IMR-90 (cell line): ENCODE measurements at regions not wholly inside any gene's neighbourhood (a gene's known extent, or its start where the extent isn't known, plus 50 kb on each side); places are given as distances from the start of the nearest gene placed in this dataset.

Experiments used
- ATAC-seq: fragments of 200-7000 bp; cut with Tn5 transposase; 2 replicates; pipeline ENCODE4 v1.9.1; 2020; ENCODE audit warnings: low read depth, mild to moderate bottlenecking, moderate library complexity
- BruUV-seq: library from RNA; stranded (reverse); fragments of 400-500 nt; replicated peaks from 2 replicates; lab custom pipeline; 2021; lab: Mats Ljungman, UMichigan
- CTCF ChIA-PET: fragments of 300-600 bp; formaldehyde crosslinking; extraction: SDS; loops from one replicate; lab custom pipeline; 2021; ENCODE audit warnings: antibody characterized with exemption; lab: Yijun Ruan, JAX
- POLR2A ChIA-PET: fragments of 300-600 bp; sonication (Branson Sonifier 250); formaldehyde crosslinking; loops from one replicate; lab custom pipeline; 2022; ENCODE audit warnings: antibody characterized with exemption; ENCODE audit not compliant: unreplicated experiment; lab: Charles Lee
- DNase-seq: peaks from one replicate; pipeline ENCODE4 v3.0.0; 2013
- H2AFZ ChIP-seq: replicated peaks from 2 replicates; pipeline ENCODE3; 2013; ENCODE audit warnings: low read length, mild to moderate bottlenecking; ENCODE audit not compliant: poor library complexity
- H2AK5ac ChIP-seq: 2 replicates; pipeline ENCODE4 v1.6.1; 2013; ENCODE audit warnings: low read depth, low read length, inconsistent platforms
- H2AK9ac ChIP-seq: replicated peaks from 2 replicates; pipeline ENCODE3; 2013; ENCODE audit warnings: mild to moderate bottlenecking, low read depth, low read length, moderate library complexity; ENCODE audit not compliant: poor library complexity
- H2BK120ac ChIP-seq: 2 replicates; pipeline ENCODE4 v1.6.1; 2013; ENCODE audit warnings: low read depth, low read length, inconsistent platforms
- H2BK15ac ChIP-seq: 3 replicates; pipeline ENCODE4 v1.6.1; 2013; ENCODE audit warnings: low read depth, low read length, inconsistent platforms
- H2BK20ac ChIP-seq: 2 replicates; pipeline ENCODE4 v1.6.1; 2013; ENCODE audit warnings: low read depth, mild to moderate bottlenecking, inconsistent platforms, low read length, moderate library complexity
- H2BK5ac ChIP-seq: 2 replicates; pipeline ENCODE4 v1.6.1; 2013; ENCODE audit warnings: mild to moderate bottlenecking, low read depth, low read length, inconsistent platforms; ENCODE audit not compliant: poor library complexity, severe bottlenecking
- H3K14ac ChIP-seq: replicated peaks from 2 replicates; pipeline ENCODE4 v1.6.1; 2013; ENCODE audit warnings: low read depth, low read length, inconsistent platforms
- H3K18ac ChIP-seq: 2 replicates; pipeline ENCODE4 v1.6.1; 2013; ENCODE audit warnings: low read depth, low read length, control low read depth
- H3K23ac ChIP-seq: 2 replicates; pipeline ENCODE4 v1.6.1; 2013; ENCODE audit warnings: low read depth, low read length, inconsistent platforms
- H3K27ac ChIP-seq: 2 replicates; pipeline ENCODE4 v1.5.1; 2013; ENCODE audit warnings: mild to moderate bottlenecking, control low read depth, low read length; ENCODE audit not compliant: insufficient read depth
- H3K27me3 ChIP-seq: 2 replicates; pipeline ENCODE4 v1.6.1; 2013; ENCODE audit warnings: low read length; ENCODE audit not compliant: control insufficient read depth, insufficient read depth
- H3K36me3 ChIP-seq: 2 replicates; pipeline ENCODE4 v1.6.1; 2013; ENCODE audit warnings: low read length, mixed read lengths; ENCODE audit not compliant: control insufficient read depth, insufficient read depth
- H3K4ac ChIP-seq: 2 replicates; pipeline ENCODE4 v1.6.1; 2013; ENCODE audit warnings: low read depth, low read length, inconsistent platforms
- H3K4me1 ChIP-seq: 2 replicates; pipeline ENCODE4 v1.6.1; 2013; ENCODE audit warnings: low read length, mixed read lengths; ENCODE audit not compliant: control insufficient read depth, insufficient read depth
- H3K4me2 ChIP-seq: 2 replicates; pipeline ENCODE4 v1.6.1; 2013; ENCODE audit warnings: low read depth, mild to moderate bottlenecking, control low read depth, low read length, moderate library complexity
- H3K4me3 ChIP-seq: 2 replicates; pipeline ENCODE4 v1.5.1; 2013; ENCODE audit warnings: low read depth, mild to moderate bottlenecking, control low read depth, low read length, moderate library complexity; ENCODE audit not compliant: insufficient read depth
- H3K56ac ChIP-seq: 2 replicates; pipeline ENCODE4 v1.6.1; 2013; ENCODE audit warnings: low read length, inconsistent platforms; ENCODE audit not compliant: insufficient read depth; ENCODE audit errors: extremely low read depth
- H3K79me1 ChIP-seq, 2 experiments: 2 replicates each; pipeline ENCODE4 v1.6.1; 2013; ENCODE audit warnings: low read length in 2 of 2, inconsistent platforms in 1 of 2, low read depth in 1 of 2
- H3K9ac ChIP-seq: 2 replicates; pipeline ENCODE4 v1.6.1; 2013; ENCODE audit warnings: low read depth, low read length, control low read depth
- H3K9me1 ChIP-seq: 2 replicates; pipeline ENCODE4 v1.6.1; 2013; ENCODE audit warnings: low read length, inconsistent platforms; ENCODE audit not compliant: insufficient read depth
- H3K9me3 ChIP-seq: 2 replicates; pipeline ENCODE4 v1.6.1; 2013; ENCODE audit warnings: low read length; ENCODE audit not compliant: control insufficient read depth, insufficient read depth
- H4K20me1 ChIP-seq: 2 replicates; pipeline ENCODE4 v1.6.1; 2013; ENCODE audit warnings: low read length, inconsistent platforms; ENCODE audit not compliant: insufficient read depth
- H4K5ac ChIP-seq: 2 replicates; pipeline ENCODE4 v1.6.1; 2013; ENCODE audit warnings: mild to moderate bottlenecking, low read depth, low read length, control low read depth
- H4K8ac ChIP-seq, 2 experiments: 2 replicates each; pipeline ENCODE4 v1.6.1; 2013; ENCODE audit warnings: low read depth in 2 of 2, low read length in 2 of 2, control low read depth in 1 of 2, inconsistent platforms in 1 of 2
- H4K91ac ChIP-seq: 2 replicates; pipeline ENCODE4 v1.6.1; 2013; ENCODE audit warnings: low read depth, low read length, inconsistent platforms; ENCODE audit not compliant: insufficient read depth
- BHLHE40 ChIP-seq: fragments of 150-350 bp; IDR thresholded peaks from 2 replicates; pipeline ENCODE4 v1.6.1; 2016; ENCODE audit warnings: mild to moderate bottlenecking, low read depth, low read length
- CEBPB ChIP-seq: IDR thresholded peaks from 2 replicates; pipeline ENCODE4 v1.6.1; 2012; ENCODE audit warnings: low read depth, low read length, improper control_type of control experiment
- CHD1 ChIP-seq: IDR thresholded peaks from 2 replicates; pipeline ENCODE4 v1.6.1; 2012; ENCODE audit warnings: low read depth, low read length, improper control_type of control experiment
- FOS ChIP-seq: fragments of 150-350 bp; IDR thresholded peaks from 2 replicates; pipeline ENCODE4 v1.6.1; 2016; ENCODE audit warnings: low read depth, low read length
- MAFK ChIP-seq: IDR thresholded peaks from 2 replicates; pipeline ENCODE4 v1.6.1; 2012; ENCODE audit warnings: low read depth, low read length, improper control_type of control experiment
- MAZ ChIP-seq: IDR thresholded peaks from 2 replicates; pipeline ENCODE4 v1.6.1; 2012; ENCODE audit warnings: low read depth, mild to moderate bottlenecking, low read length, improper control_type of control experiment, moderate library complexity, borderline replicate concordance
- MXI1 ChIP-seq: IDR thresholded peaks from 2 replicates; pipeline ENCODE4 v1.6.1; 2012; ENCODE audit warnings: low read depth, mild to moderate bottlenecking, low read length, moderate library complexity, borderline replicate concordance
- NFE2L2 ChIP-seq: fragments of 150-350 bp; IDR thresholded peaks from 2 replicates; pipeline ENCODE4 v1.6.1; 2016; ENCODE audit warnings: low read depth, mild to moderate bottlenecking, low read length
- POLR2A ChIP-seq: IDR thresholded peaks from 2 replicates; pipeline ENCODE4 v1.6.1; 2012; ENCODE audit warnings: mild to moderate bottlenecking, low read depth, low read length
- RAD21 ChIP-seq: IDR thresholded peaks from 2 replicates; pipeline ENCODE4 v1.6.1; 2012; ENCODE audit warnings: low read length, improper control_type of control experiment
- RCOR1 ChIP-seq: IDR thresholded peaks from 2 replicates; pipeline ENCODE4 v1.6.1; 2012; ENCODE audit warnings: mild to moderate bottlenecking, low read length, improper control_type of control experiment; ENCODE audit not compliant: insufficient replicate concordance
- RFX5 ChIP-seq: IDR thresholded peaks from 2 replicates; pipeline ENCODE4 v1.8.0; 2012; ENCODE audit warnings: low read depth, mild to moderate bottlenecking, low read length, moderate library complexity
- SMC3 ChIP-seq: fragments of 150-350 bp; IDR thresholded peaks from 2 replicates; pipeline ENCODE4 v1.6.1; 2016; ENCODE audit warnings: low read depth, mild to moderate bottlenecking, antibody characterized with exemption, low read length, moderate library complexity
- WGBS, 2 experiments: methylation state at CpG; one replicate each; pipeline versions ENCODE4 v1.1.5 to v1.1.7; 2013; ENCODE audit warnings: missing lambda C conversion rate in 2 of 2; ENCODE audit not compliant: insufficient read length in 1 of 2; ENCODE audit errors: extremely low coverage in 2 of 2; 5-methylcytosine and 5-hydroxymethylcytosine counted together
- dilution Hi-C: fragments of 300-500 bp; cut with HindIII; formaldehyde crosslinking; loops from one replicate; pipeline ENCODE4 v1.14.3; 2018; ENCODE audit warnings: low sequenced_read_pairs; ENCODE audit not compliant: unreplicated experiment
- in situ Hi-C: fragments of 300-500 bp; cut with MboI; formaldehyde crosslinking; loops from 3 replicates; pipeline ENCODE4 v1.14.3; 2019; ENCODE audit warnings: low sequenced_read_pairs, inconsistent platforms, mixed read lengths
- intact Hi-C: fragments of 100-400 bp; cut with micrococcal nuclease; formaldehyde crosslinking; loops from 2 replicates; pipeline ENCODE4 v1.10.0; 2022
- TF ChIP-seq, protein P1 (sequence below): conservative IDR thresholded peaks from 2 replicates; pipeline ENCODE4 v1.5.1; 2012; ENCODE audit warnings: mild to moderate bottlenecking, low read depth, low read length, improper control_type of control experiment
- TF ChIP-seq, protein P2 (sequence below): fragments of 150-350 bp; IDR thresholded peaks from 2 replicates; pipeline ENCODE4 v1.6.1; 2017; ENCODE audit warnings: mild to moderate bottlenecking, antibody characterized with exemption, low read length, low read depth
- TF ChIP-seq, protein P3 (sequence below): fragments of 150-350 bp; IDR thresholded peaks from 2 replicates; pipeline ENCODE4 v1.6.1; 2016; ENCODE audit warnings: low read depth, mild to moderate bottlenecking, low read length, moderate library complexity, borderline replicate concordance

- Histone ChIP-seq H3K4me1 (no peaks in the 10 kb centered on the region), H4K8ac (no peak overlapping the region), H3K9ac (no peak overlapping the region), H3K9me1 (no peaks in the 10 kb centered on the region), H3K4me3 (no peak overlapping the region), H3K4ac (no peak overlapping the region), H3K56ac (no peak overlapping the region), H2AK5ac (no peak overlapping the region), H3K27ac (no peak overlapping the region), H3K23ac (no peak overlapping the region), H2BK15ac (no peak overlapping the region), H3K27me3 (no peaks in the 10 kb centered on the region), H2BK20ac (no peak overlapping the region), H3K4me2 (no peak overlapping the region), H3K36me3 (no peaks in the 10 kb centered on the region), H2BK120ac (no peak overlapping the region), H2AK9ac (no peak overlapping the region), H3K79me1 (no peaks in the 10 kb centered on the region), H3K9me3 (no peaks in the 10 kb centered on the region), H2BK5ac (no peak overlapping the region), H3K14ac (no peak overlapping the region), H2AFZ (no peak overlapping the region), H4K20me1 (no peaks in the 10 kb centered on the region), H4K5ac (no peak overlapping the region), H3K18ac (no peak overlapping the region), H4K91ac (no peak overlapping the region)
- dilution Hi-C loops (no loop called here), in situ Hi-C loops (no loop called here), intact Hi-C loops (no loop called here)
- CTCF ChIA-PET, result no interaction called here
- POLR2A ChIA-PET, result no interaction called here
- WGBS, 2 experiments, result no CpG with 5 or more reads among the region's 1 CpG
- TF ChIP-seq MAZ (no peak), RCOR1 (no peak), POLR2A (no peak), SMC3 (no peak), BHLHE40 (no peak), CEBPB (no peak), RAD21 (no peak), MXI1 (no peak), RFX5 (no peak), FOS (no peak), NFE2L2 (no peak), MAFK (no peak), CHD1 (no peak)
- TF ChIP-seq, protein P1, sequence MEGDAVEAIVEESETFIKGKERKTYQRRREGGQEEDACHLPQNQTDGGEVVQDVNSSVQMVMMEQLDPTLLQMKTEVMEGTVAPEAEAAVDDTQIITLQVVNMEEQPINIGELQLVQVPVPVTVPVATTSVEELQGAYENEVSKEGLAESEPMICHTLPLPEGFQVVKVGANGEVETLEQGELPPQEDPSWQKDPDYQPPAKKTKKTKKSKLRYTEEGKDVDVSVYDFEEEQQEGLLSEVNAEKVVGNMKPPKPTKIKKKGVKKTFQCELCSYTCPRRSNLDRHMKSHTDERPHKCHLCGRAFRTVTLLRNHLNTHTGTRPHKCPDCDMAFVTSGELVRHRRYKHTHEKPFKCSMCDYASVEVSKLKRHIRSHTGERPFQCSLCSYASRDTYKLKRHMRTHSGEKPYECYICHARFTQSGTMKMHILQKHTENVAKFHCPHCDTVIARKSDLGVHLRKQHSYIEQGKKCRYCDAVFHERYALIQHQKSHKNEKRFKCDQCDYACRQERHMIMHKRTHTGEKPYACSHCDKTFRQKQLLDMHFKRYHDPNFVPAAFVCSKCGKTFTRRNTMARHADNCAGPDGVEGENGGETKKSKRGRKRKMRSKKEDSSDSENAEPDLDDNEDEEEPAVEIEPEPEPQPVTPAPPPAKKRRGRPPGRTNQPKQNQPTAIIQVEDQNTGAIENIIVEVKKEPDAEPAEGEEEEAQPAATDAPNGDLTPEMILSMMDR, result no peak
- TF ChIP-seq, protein P2, sequence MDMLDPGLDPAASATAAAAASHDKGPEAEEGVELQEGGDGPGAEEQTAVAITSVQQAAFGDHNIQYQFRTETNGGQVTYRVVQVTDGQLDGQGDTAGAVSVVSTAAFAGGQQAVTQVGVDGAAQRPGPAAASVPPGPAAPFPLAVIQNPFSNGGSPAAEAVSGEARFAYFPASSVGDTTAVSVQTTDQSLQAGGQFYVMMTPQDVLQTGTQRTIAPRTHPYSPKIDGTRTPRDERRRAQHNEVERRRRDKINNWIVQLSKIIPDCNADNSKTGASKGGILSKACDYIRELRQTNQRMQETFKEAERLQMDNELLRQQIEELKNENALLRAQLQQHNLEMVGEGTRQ, result no peak
- TF ChIP-seq, protein P3, sequence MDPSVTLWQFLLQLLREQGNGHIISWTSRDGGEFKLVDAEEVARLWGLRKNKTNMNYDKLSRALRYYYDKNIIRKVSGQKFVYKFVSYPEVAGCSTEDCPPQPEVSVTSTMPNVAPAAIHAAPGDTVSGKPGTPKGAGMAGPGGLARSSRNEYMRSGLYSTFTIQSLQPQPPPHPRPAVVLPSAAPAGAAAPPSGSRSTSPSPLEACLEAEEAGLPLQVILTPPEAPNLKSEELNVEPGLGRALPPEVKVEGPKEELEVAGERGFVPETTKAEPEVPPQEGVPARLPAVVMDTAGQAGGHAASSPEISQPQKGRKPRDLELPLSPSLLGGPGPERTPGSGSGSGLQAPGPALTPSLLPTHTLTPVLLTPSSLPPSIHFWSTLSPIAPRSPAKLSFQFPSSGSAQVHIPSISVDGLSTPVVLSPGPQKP, result no peak
- ATAC-seq, result no peak
- no TSS peak for BruUV-seq
- DNase-seq, result no peak
Measured at GRCh38 chr11:106413222-106413621, 335.8 kb downstream of the AASDHPPT start.
